ENCODE measurements at regions not wholly inside any gene's neighbourhood (a gene's known extent, or its start where the extent isn't known, plus 50 kb on each side); places are given as distances from the start of the nearest gene placed in this dataset.

DNA sequence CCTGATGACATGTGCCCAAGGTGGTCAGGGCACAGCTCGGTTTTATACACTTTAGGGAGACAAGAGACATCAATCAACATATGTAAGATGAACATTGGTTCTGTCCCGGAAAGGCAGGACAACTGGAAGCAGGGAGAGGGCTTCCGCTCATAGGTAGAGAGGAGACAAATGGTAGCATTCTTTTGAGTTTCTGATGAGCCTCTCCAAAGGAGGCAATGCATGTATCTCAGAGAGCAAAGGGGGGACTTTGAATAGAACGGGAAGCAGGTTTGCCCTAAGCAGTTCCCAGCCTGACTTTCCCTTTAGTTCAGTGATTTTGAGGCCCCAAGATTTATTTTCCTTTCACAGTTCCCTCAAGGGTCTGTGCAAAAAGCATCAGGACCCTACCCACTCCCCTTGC is 172.4 kb upstream of the TNRC6C start:
- TF ChIP-seq, protein P1, sequence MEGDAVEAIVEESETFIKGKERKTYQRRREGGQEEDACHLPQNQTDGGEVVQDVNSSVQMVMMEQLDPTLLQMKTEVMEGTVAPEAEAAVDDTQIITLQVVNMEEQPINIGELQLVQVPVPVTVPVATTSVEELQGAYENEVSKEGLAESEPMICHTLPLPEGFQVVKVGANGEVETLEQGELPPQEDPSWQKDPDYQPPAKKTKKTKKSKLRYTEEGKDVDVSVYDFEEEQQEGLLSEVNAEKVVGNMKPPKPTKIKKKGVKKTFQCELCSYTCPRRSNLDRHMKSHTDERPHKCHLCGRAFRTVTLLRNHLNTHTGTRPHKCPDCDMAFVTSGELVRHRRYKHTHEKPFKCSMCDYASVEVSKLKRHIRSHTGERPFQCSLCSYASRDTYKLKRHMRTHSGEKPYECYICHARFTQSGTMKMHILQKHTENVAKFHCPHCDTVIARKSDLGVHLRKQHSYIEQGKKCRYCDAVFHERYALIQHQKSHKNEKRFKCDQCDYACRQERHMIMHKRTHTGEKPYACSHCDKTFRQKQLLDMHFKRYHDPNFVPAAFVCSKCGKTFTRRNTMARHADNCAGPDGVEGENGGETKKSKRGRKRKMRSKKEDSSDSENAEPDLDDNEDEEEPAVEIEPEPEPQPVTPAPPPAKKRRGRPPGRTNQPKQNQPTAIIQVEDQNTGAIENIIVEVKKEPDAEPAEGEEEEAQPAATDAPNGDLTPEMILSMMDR (conservative IDR thresholded peaks at IDR 0.05; ENCODE audit: low read depth, low read length): no peak
- no peak for DNase-seq (ENCODE audit: low read depth)
- H3K4me3 ChIP-seq (ENCODE audit: low read length): no peak overlapping the region

DNA sequence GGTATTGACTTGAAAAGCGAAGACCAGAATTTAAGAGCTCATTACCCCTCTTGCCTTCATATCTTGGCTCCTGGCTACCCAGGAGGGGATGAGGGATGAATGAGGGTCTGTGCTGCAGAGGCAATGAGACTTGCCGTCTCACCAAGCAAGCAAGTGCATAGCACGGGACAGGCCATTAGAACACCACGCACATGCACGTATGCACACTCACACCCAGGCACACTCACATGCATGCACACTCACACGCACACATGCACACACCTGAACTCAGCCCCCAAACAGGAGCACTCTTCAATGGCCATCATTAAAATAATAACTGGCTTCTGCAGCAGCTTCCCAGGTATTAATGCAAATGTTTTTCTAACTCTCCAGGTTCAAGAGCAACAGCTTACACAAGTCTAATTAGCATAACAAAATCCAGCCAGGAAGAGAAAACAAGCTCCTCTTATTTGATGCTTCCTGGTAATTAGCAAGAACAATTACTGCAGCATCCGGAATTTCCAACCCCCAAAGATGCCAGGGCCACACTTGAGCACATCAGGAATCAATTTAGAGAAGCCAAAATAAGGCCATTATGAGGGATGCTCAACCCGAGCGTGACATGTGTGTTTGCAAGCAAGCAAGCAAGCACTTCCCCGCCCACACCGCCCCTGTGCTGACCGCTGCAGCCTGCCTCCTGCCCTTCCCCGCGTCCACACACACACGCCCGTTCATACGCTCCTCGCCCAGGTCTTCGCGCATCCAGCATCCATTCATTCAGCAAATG is 171.6 kb upstream of the TNRC6C start:
- TF ChIP-seq, protein P1 (conservative IDR thresholded peaks at IDR 0.05; ENCODE audit: low read depth, low read length): no peak
- DNase-seq (ENCODE audit: low read depth): no peak
- no peak overlapping the region for H3K4me3 ChIP-seq (ENCODE audit: low read length)

DNA sequence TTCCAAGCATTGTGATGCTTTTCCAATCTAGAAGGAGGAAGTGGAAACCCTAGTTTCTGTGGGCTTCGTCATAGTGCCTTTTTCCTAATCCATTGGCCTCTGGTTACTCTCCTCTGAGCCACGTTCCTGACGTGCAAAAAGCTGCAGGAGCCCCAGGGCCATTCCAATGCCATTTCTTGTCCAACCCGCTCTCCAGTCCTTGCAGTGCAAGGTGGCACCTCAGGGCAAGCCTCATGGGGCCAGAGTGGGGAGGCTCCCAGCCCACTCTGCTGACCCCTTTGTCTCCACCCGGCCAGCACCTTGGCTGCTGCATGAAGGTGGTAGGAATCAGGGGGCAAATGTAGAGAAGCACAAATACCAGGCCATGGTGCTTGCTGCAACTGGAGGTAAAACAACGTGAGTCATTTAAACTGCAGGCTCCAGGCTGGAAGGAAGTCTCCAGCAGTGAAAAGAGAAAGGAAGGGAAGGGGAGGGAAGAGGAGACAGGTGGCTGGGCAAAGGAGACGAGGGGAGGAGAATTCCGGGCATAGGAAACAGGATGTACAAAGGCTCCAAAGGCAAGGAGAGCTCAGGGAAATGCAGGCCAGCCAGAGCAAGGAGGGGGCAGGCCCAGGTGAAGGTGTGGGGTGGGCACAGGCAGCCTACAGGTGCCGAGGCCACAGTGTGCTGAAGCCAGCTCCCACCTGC is 168.2 kb upstream of the TNRC6C start:
- TF ChIP-seq, protein P1 (conservative IDR thresholded peaks at IDR 0.05; ENCODE audit: low read depth, low read length): no peak
- DNase-seq (ENCODE audit: low read depth): no peak
- H3K4me3 ChIP-seq (ENCODE audit: low read length): no peak overlapping the region

DNA sequence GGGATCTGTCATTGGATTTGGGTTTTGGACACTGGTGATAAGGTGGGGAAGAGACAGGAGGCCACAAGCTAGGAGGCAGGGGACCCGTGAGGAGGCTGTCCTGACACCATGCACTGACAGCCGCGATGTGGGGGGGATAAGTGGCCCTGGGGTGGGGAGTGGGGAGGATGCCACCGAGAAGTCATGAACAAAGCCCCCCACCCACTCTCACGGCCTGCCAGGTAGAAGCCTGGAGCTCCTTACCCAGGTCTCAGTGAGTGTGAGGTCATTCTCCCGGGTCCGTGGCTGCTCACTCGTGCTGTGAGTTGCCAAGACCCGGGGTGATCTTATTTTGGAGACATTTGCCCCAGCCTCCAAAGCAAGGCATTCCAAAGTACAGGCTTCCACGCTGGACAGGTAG is 165.9 kb upstream of the TNRC6C start:
- DNase-seq (ENCODE audit: low read depth): no peak
- no peak overlapping the region for H3K4me3 ChIP-seq (ENCODE audit: low read length)
- TF ChIP-seq, protein P1 (conservative IDR thresholded peaks at IDR 0.05; ENCODE audit: low read depth, low read length): no peak

DNA sequence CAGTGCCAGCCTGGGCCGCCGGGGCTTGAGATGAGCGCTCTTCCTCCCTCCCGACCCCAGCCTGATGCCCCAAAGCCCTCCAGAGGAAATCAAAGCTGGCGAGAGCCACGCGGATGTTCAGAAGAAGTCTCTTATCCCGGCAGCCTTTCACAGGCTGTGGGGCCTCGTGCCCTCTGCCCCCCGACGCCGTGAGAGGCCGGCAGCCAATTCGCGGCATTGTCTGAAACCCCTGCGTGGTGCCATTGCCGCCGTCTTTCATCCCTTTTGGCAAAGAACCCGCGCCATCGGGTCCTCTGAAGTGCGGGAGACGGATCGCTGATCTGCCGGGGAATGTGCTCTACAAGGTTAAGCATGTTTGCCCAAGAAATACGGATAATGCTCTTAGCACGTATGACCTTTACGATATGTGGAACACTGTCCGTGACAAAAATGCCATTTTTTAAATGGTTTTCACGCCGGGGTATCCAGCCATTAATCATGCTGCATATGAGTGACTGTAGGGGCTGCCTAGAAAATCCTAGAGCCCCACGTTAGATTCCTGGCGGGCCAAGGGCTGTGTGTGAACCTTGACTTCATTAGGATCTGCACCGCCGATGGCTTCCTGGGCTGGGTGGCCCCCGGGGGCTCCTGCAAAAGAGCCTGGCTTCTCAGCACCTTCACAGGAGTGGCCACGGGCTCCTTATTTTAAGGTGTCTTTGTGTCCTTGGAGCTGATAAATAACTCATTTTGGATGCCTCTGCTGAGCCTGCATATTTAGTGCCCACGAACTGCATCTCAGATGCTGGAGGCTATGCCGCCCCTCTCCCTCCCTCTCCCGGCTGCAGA is 165.1 kb upstream of the TNRC6C start:
- TF ChIP-seq, protein P1 (conservative IDR thresholded peaks at IDR 0.05; ENCODE audit: low read depth, low read length): no peak
- no peak for DNase-seq (ENCODE audit: low read depth)
- H3K4me3 ChIP-seq (ENCODE audit: low read length): no peak overlapping the region

DNA sequence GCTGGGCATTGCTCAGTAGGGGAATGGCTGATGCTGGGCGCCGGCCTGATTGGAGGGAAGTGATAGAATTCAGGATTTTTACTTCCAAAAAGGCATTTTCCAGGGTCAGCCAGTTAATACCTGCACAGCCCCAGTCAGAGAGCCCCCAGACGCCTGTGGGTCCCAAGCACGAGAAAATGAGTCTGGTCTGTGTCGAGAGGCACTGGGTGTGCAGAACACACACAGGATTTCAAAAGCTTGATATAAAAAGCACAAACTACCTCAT is 164.6 kb upstream of the TNRC6C start:
- no peak overlapping the region for H3K4me3 ChIP-seq (ENCODE audit: low read length)
- TF ChIP-seq, protein P1 (conservative IDR thresholded peaks at IDR 0.05; ENCODE audit: low read depth, low read length): no peak
- DNase-seq (ENCODE audit: low read depth): no peak
